KMS-11 (cell line): ENCODE measurements at regions not wholly inside any gene's neighbourhood (a gene's known extent, or its start where the extent isn't known, plus 50 kb on each side); places are given as distances from the start of the nearest gene placed in this dataset.

Source experiments
- H2AFZ ChIP-seq: fragments of 200-600 bp; sonication (generic); 2 replicates; pipeline ENCODE4 v1.6.1; 2016; ENCODE audit warnings: antibody characterized with exemption, mixed run types, low read depth
- H3K27ac ChIP-seq: fragments of 200-600 bp; sonication (generic); 2 replicates; pipeline ENCODE4 v1.6.1; 2016; ENCODE audit warnings: mild to moderate bottlenecking, mixed run types
- H3K27me3 ChIP-seq: fragments of 200-600 bp; sonication (generic); 2 replicates; pipeline ENCODE4 v1.6.1; 2017; ENCODE audit warnings: mild to moderate bottlenecking, low read depth, mixed run types, moderate library complexity; ENCODE audit not compliant: insufficient read depth
- H3K36me3 ChIP-seq: fragments of 200-600 bp; sonication (generic); 2 replicates; pipeline ENCODE4 v1.6.1; 2017; ENCODE audit warnings: mild to moderate bottlenecking, mixed run types; ENCODE audit not compliant: insufficient read depth
- H3K4me1 ChIP-seq: fragments of 200-600 bp; sonication (generic); 2 replicates; pipeline ENCODE4 v1.6.1; 2016; ENCODE audit warnings: mild to moderate bottlenecking, low read depth, mixed run types; ENCODE audit not compliant: poor library complexity, severe bottlenecking
- H3K4me2 ChIP-seq: fragments of 200-600 bp; sonication (generic); 2 replicates; pipeline ENCODE4 v1.7.0; 2016; ENCODE audit warnings: mild to moderate bottlenecking, mixed run types
- H3K4me3 ChIP-seq: fragments of 200-600 bp; sonication (generic); IDR thresholded peaks from 2 replicates; pipeline ENCODE4 v1.6.1; 2017; ENCODE audit warnings: low read depth, low read length, mixed read lengths; ENCODE audit not compliant: insufficient read depth
- H3K79me2 ChIP-seq: fragments of 200-600 bp; sonication (generic); 2 replicates; pipeline ENCODE4 v1.6.1; 2016; ENCODE audit warnings: low read depth, mixed run types; ENCODE audit not compliant: insufficient read depth
- H3K9ac ChIP-seq: fragments of 200-600 bp; sonication (generic); 2 replicates; pipeline ENCODE4 v1.6.1; 2016; ENCODE audit warnings: mild to moderate bottlenecking, mixed run types
- H4K20me1 ChIP-seq: fragments of 200-600 bp; sonication (generic); 2 replicates; pipeline ENCODE4 v1.6.1; 2016; ENCODE audit warnings: mild to moderate bottlenecking, mixed run types; ENCODE audit not compliant: insufficient read depth
- CTCF ChIP-seq: fragments of 200-600 bp; sonication (generic); conservative IDR thresholded peaks from 2 replicates; pipeline ENCODE4 v1.6.1; 2017; ENCODE audit warnings: low read depth, mild to moderate bottlenecking, antibody characterized with exemption, low read length, moderate library complexity, mixed read lengths

DNA sequence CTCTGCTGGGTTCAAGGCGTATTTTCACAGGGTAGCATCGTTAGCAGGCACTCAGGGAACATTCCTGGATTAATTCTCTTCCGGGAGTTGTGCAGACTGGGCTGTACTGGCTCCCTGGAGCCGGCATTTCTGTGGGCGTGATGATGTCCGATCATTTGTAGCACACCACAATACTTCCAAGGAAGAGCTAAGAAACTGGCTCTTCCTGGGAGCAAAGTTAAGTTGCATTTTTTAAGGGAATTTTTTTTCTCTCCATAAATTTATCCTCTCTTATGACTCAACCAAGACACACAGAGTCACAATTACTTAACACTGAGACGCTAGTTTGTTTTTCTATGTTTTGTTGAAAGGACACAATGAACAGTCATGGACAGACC, 211.6 kb upstream of the FOXF1 start:
- no peaks in the 10 kb centered on the region for H4K20me1 ChIP-seq
- H3K27ac ChIP-seq: no peak overlapping the region
- no peaks in the 10 kb centered on the region for H3K79me2 ChIP-seq
- no peak overlapping the region for H3K9ac ChIP-seq
- no peaks in the 10 kb centered on the region for H3K4me1 ChIP-seq
- no peak overlapping the region for H3K4me3 ChIP-seq
- no peak overlapping the region for H2AFZ ChIP-seq
- no peak overlapping the region for H3K4me2 ChIP-seq
- no peak for TF ChIP-seq CTCF
- H3K27me3 ChIP-seq: peaks cover 14% of the 10 kb centered on the region; the same call in 1 of the 2 replicates
- H3K36me3 ChIP-seq: no peaks in the 10 kb centered on the region

- H3K36me3 ChIP-seq: no peaks in the 10 kb centered on the region
- peaks cover 18% of the 10 kb centered on the region; the same call in 1 of the 2 replicates for H3K27me3 ChIP-seq
- H3K4me1 ChIP-seq: no peaks in the 10 kb centered on the region
- TF ChIP-seq CTCF: no peak
- H3K27ac ChIP-seq: no peak overlapping the region
- H3K79me2 ChIP-seq: no peaks in the 10 kb centered on the region
- no peaks in the 10 kb centered on the region for H4K20me1 ChIP-seq
- H3K9ac ChIP-seq: no peak overlapping the region
- no peak overlapping the region for H2AFZ ChIP-seq
- H3K4me2 ChIP-seq: no peak overlapping the region
- H3K4me3 ChIP-seq: no peak overlapping the region
These were observed 210.3 kb upstream of the FOXF1 start for GRCh38 chr16:86299882-86300610.

- TF ChIP-seq CTCF: no peak
- Histone ChIP-seq H3K27me3 (peaks cover 26% of the 10 kb centered on the region; the same call in 1 of the 2 replicates), H3K36me3 (no peaks in the 10 kb centered on the region), H3K4me2 (no peak overlapping the region), H3K4me1 (no peaks in the 10 kb centered on the region), H3K79me2 (no peaks in the 10 kb centered on the region), H3K9ac (no peak overlapping the region), H4K20me1 (no peaks in the 10 kb centered on the region), H3K4me3 (no peak overlapping the region), H2AFZ (no peak overlapping the region), H3K27ac (no peak overlapping the region)
These were observed 209.4 kb upstream of the FOXF1 start for GRCh38 chr16:86300746-86301481.

- Histone ChIP-seq H3K9ac (no peak overlapping the region), H3K4me1 (no peaks in the 10 kb centered on the region), H3K4me2 (no peak overlapping the region), H3K27me3 (peaks cover 33% of the 10 kb centered on the region; the same call in 1 of the 2 replicates), H3K27ac (no peak overlapping the region), H3K79me2 (no peaks in the 10 kb centered on the region), H2AFZ (no peak overlapping the region), H3K4me3 (no peak overlapping the region), H3K36me3 (no peaks in the 10 kb centered on the region), H4K20me1 (no peaks in the 10 kb centered on the region)
- no peak for TF ChIP-seq CTCF
These were observed 207.8 kb upstream of the FOXF1 start for GRCh38 chr16:86302421-86303109.
